GM13976 (cell line): ENCODE measurements at regions not wholly inside any gene's neighbourhood (a gene's known extent, or its start where the extent isn't known, plus 50 kb on each side); places are given as distances from the start of the nearest gene placed in this dataset.
"Not testable (repeated sequence)": the region's sequence is repeated elsewhere in the genome, so short reads cannot be mapped to it uniquely, and the experiment has no call there.

Source experiments
- DNase-seq: peaks from one replicate; pipeline ENCODE4 v3.0.0; 2012; ENCODE audit warnings: low spot score
- CTCF ChIP-seq: IDR thresholded peaks from 2 replicates; pipeline ENCODE4 v1.5.1; 2012; ENCODE audit warnings: borderline replicate concordance, mild to moderate bottlenecking; ENCODE audit not compliant: insufficient read depth; ENCODE audit errors: extremely low read depth, missing control alignments, control extremely low read depth
- in situ Hi-C: fragments of 300-500 bp; cut with MboI; formaldehyde crosslinking; loops from one replicate; pipeline ENCODE4 v1.12.0; 2022; ENCODE audit warnings: low sequenced_read_pairs, mixed read lengths, inconsistent platforms; ENCODE audit not compliant: unreplicated experiment

- no peak for TF ChIP-seq CTCF
- no peak for DNase-seq
- in situ Hi-C loops = no loop called here
These were observed 333.7 kb downstream of the DAD1 start for GRCh38 chr14:22255017-22255950.

- in situ Hi-C loops = no loop called here
- no peak for DNase-seq
These were observed 336.3 kb downstream of the DAD1 start for GRCh38 chr14:22252686-22253085.

GRCh38 chr14:22251090-22251489 lies 337.9 kb downstream of the DAD1 start:
- no peak for DNase-seq
- no peak for TF ChIP-seq CTCF
- in situ Hi-C loops = no loop called here

More at GRCh38 chr14:22252686-22253085, 336.3 kb downstream of the DAD1 start:
- no peak for TF ChIP-seq CTCF

- no peak for DNase-seq
- in situ Hi-C loops = no loop called here
- no peak for TF ChIP-seq CTCF
These were observed 339.3 kb downstream of the DAD1 start for GRCh38 chr14:22249770-22250169.

- in situ Hi-C loops = no loop called here
- TF ChIP-seq CTCF = no peak
- no peak for DNase-seq
These were observed 344.9 kb downstream of the DAD1 start for GRCh38 chr14:22243971-22244581.

- in situ Hi-C loops, DNase-seq: not testable (repeated sequence)
These were observed 350.7 kb downstream of the DAD1 start for GRCh38 chr14:22238320-22238719.

- in situ Hi-C loops = no loop called here
- TF ChIP-seq CTCF = no peak
- DNase-seq = no peak
These were observed 355.6 kb downstream of the DAD1 start for GRCh38 chr14:22233377-22233776.
